ENCODE measurements at regions not wholly inside any gene's neighbourhood (a gene's known extent, or its start where the extent isn't known, plus 50 kb on each side); places are given as distances from the start of the nearest gene placed in this dataset.

DNA sequence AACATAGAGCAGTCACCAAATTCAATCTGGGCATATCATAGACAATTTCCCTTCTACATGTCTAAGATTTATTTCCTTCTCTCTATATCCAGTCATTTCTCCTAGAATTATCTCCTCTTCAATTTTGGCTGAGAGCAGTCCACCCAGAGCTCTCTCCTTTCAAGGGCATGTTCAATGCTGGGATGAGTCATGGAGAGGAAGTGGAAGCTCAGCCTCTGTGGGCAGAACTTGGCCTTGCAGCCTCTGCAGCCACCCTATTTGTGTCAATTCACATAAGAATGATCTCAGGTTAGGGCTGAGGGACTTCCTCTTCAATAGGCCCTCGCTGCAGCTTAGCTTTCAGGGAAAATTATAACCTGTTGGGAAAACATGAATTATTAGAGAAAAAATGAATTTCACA is 560.8 kb downstream of the POM121L12 start:
- no peak for TF ChIP-seq CTCF (IDR thresholded peaks at IDR 0.05; ENCODE audit: poor library complexity, severe bottlenecking)
- DNase-seq (ENCODE audit: low spot score): no peak

DNA sequence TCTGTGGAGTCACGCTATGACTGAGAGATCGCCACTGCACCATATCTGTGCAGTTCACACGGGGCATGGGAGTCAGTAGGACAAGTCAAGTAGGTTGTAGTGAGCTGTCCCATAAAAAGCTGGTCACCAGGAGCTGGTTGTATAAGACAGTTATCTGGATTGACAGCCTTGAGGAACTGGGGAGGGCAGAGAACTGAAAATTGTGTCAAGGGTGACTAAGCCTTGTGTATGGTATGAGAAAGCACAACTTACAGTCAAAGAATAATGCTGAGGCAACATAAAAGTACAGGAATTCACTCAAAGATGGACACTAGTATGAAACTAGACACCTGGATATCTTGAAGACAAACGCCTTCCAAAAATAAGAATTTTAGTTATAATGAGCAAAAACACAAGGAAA is 564.9 kb downstream of the POM121L12 start:
- ATAC-seq (ENCODE audit: low read depth) (no peak), DNase-seq (ENCODE audit: low spot score) (no peak)
- no peak overlapping the region for H3K4me3 ChIP-seq (ENCODE audit: severe bottlenecking)
- H3K36me3 ChIP-seq (ENCODE audit: low read depth): no peaks in the 10 kb centered on the region
- no peaks in the 10 kb centered on the region for H3K27me3 ChIP-seq (ENCODE audit: insufficient read depth, poor library complexity, severe bottlenecking)
- H3K4me1 ChIP-seq (ENCODE audit: insufficient read depth, poor library complexity, severe bottlenecking): peaks cover 17% of the 10 kb centered on the region
- no peak overlapping the region for H3K27ac ChIP-seq (ENCODE audit: poor library complexity, severe bottlenecking)
- no peaks in the 10 kb centered on the region for H3K9me3 ChIP-seq (ENCODE audit: severe bottlenecking)
- no peak for TF ChIP-seq CTCF (IDR thresholded peaks at IDR 0.05; ENCODE audit: poor library complexity, severe bottlenecking)

More for the DNA sequence above, 560.8 kb downstream of the POM121L12 start:
- Histone ChIP-seq H3K9me3 (ENCODE audit: severe bottlenecking) (no peaks in the 10 kb centered on the region), H3K27ac (ENCODE audit: poor library complexity, severe bottlenecking) (peak overlapping the region; percentile 10), H3K27me3 (ENCODE audit: insufficient read depth, poor library complexity, severe bottlenecking) (no peaks in the 10 kb centered on the region), H3K4me1 (ENCODE audit: insufficient read depth, poor library complexity, severe bottlenecking) (peaks cover 5% of the 10 kb centered on the region), H3K4me3 (ENCODE audit: severe bottlenecking) (no peak overlapping the region), H3K36me3 (ENCODE audit: low read depth) (no peaks in the 10 kb centered on the region)
- peak; percentile 99 for ATAC-seq (ENCODE audit: low read depth)

- peak; percentile 91 for ATAC-seq (ENCODE audit: low read depth)
- no peaks in the 10 kb centered on the region for H3K27me3 ChIP-seq (ENCODE audit: insufficient read depth, poor library complexity, severe bottlenecking)
- H3K36me3 ChIP-seq (ENCODE audit: low read depth): no peaks in the 10 kb centered on the region
- no peak overlapping the region for H3K4me3 ChIP-seq (ENCODE audit: severe bottlenecking)
- peaks cover 12% of the 10 kb centered on the region for H3K4me1 ChIP-seq (ENCODE audit: insufficient read depth, poor library complexity, severe bottlenecking)
- H3K27ac ChIP-seq (ENCODE audit: poor library complexity, severe bottlenecking): peak overlapping the region; percentile 24
- no peaks in the 10 kb centered on the region for H3K9me3 ChIP-seq (ENCODE audit: severe bottlenecking)
- TF ChIP-seq CTCF (IDR thresholded peaks at IDR 0.05; ENCODE audit: poor library complexity, severe bottlenecking): no peak
- DNase-seq (ENCODE audit: low spot score): peak; percentile 79
These were observed 567.5 kb downstream of the POM121L12 start for GRCh38 chr7:53602817-53603418.

DNA sequence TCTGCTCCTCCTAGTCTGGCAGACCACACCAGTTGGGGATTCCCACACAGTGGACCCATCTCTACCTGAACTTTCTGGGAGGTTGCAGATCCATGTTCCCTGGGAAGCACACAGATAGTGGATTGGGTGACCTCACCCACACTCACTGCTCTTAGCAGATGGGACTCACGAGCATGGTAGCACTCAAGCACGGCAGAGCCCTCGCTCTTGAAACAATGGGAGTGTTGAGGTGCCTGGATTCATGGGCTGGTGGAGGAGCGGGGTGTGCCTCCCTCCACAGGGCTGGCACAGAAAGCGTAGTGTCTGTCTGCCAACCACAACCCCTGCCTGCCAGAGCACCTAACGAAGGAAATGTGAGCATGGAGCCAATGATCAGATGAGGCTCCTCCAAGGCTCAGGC is 568.0 kb downstream of the POM121L12 start:
- ATAC-seq (ENCODE audit: low read depth): no peak
- no peak for DNase-seq (ENCODE audit: low spot score)
- H3K27ac ChIP-seq (ENCODE audit: poor library complexity, severe bottlenecking): peak overlapping the region; percentile 24
- no peaks in the 10 kb centered on the region for H3K27me3 ChIP-seq (ENCODE audit: insufficient read depth, poor library complexity, severe bottlenecking)
- no peaks in the 10 kb centered on the region for H3K36me3 ChIP-seq (ENCODE audit: low read depth)
- TF ChIP-seq CTCF (IDR thresholded peaks at IDR 0.05; ENCODE audit: poor library complexity, severe bottlenecking): no peak
- peaks cover 12% of the 10 kb centered on the region for H3K4me1 ChIP-seq (ENCODE audit: insufficient read depth, poor library complexity, severe bottlenecking)
- H3K4me3 ChIP-seq (ENCODE audit: severe bottlenecking): no peak overlapping the region
- H3K9me3 ChIP-seq (ENCODE audit: severe bottlenecking): no peaks in the 10 kb centered on the region

DNA sequence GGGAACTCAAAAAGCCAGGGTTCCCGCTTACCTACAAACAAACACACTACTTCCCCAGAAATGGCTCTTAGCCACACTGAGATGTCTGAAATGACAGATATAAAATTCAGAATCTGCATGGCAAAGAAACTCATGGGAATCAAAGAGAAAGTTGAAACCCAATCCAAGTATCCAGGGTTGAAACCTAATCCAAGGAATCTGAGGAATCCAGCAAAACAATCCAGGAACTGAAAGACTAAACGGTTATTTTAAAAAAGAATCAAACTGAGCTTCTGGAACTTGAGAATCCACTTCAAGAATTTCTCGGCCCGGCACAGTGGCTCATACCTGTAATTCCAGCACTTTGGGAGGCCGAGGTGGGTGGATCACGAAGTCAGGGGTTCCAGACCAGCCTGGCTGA is 568.8 kb downstream of the POM121L12 start:
- H3K27ac ChIP-seq (ENCODE audit: poor library complexity, severe bottlenecking): no peak overlapping the region
- no peak overlapping the region for H3K4me3 ChIP-seq (ENCODE audit: severe bottlenecking)
- no peaks in the 10 kb centered on the region for H3K9me3 ChIP-seq (ENCODE audit: severe bottlenecking)
- TF ChIP-seq CTCF (IDR thresholded peaks at IDR 0.05; ENCODE audit: poor library complexity, severe bottlenecking): no peak
- H3K4me1 ChIP-seq (ENCODE audit: insufficient read depth, poor library complexity, severe bottlenecking): peaks cover 12% of the 10 kb centered on the region
- no peak for DNase-seq (ENCODE audit: low spot score)
- ATAC-seq (ENCODE audit: low read depth): no peak
- no peaks in the 10 kb centered on the region for H3K27me3 ChIP-seq (ENCODE audit: insufficient read depth, poor library complexity, severe bottlenecking)
- H3K36me3 ChIP-seq (ENCODE audit: low read depth): no peaks in the 10 kb centered on the region
